ENCODE measurements at regions not wholly inside any gene's neighbourhood (a gene's known extent, or its start where the extent isn't known, plus 50 kb on each side); places are given as distances from the start of the nearest gene placed in this dataset.

- TF ChIP-seq EZH2 (IDR thresholded peaks at IDR 0.05): no peak
- TF ChIP-seq POLR2AphosphoS5 (IDR thresholded peaks at IDR 0.05; ENCODE audit: borderline replicate concordance, low read depth, low read length): no peak
- no peak for TF ChIP-seq FOXP2 (optimal IDR thresholded peaks at IDR 0.05; ENCODE audit: control extremely low read depth, extremely low read length, insufficient read depth)
These were observed 203.3 kb downstream of the BCAS1 start for GRCh38 chr20:53866794-53867740.

Data from SK-N-MC (cell line).